Neuron (in vitro differentiated cells): ENCODE measurements at regions not wholly inside any gene's neighbourhood (a gene's known extent, or its start where the extent isn't known, plus 50 kb on each side); places are given as distances from the start of the nearest gene placed in this dataset.
"Not testable (repeated sequence)": the region's sequence is repeated elsewhere in the genome, so short reads cannot be mapped to it uniquely, and the experiment has no call there.

ENCODE experiments used
- H2AFZ ChIP-seq: one replicate; pipeline ENCODE4 v1.6.1; 2013; ENCODE audit warnings: low read depth, mild to moderate bottlenecking, inconsistent platforms, low read length, moderate library complexity
- H3K27me3 ChIP-seq: one replicate; pipeline ENCODE4 v1.6.1; 2013; ENCODE audit warnings: low read length; ENCODE audit not compliant: insufficient read depth
- H3K36me3 ChIP-seq: one replicate; pipeline ENCODE4 v1.6.1; 2013; ENCODE audit warnings: low read length; ENCODE audit not compliant: insufficient read depth
- H3K4me1 ChIP-seq: one replicate; pipeline ENCODE4 v1.6.1; 2013; ENCODE audit warnings: low read length; ENCODE audit not compliant: insufficient read depth
- H3K4me3 ChIP-seq: 2 replicates; pipeline ENCODE4 v1.5.1; 2013; ENCODE audit warnings: mild to moderate bottlenecking, low read length, moderate library complexity
- H3K9me3 ChIP-seq: one replicate; pipeline ENCODE4 v1.6.1; 2013; ENCODE audit warnings: low read length

DNA sequence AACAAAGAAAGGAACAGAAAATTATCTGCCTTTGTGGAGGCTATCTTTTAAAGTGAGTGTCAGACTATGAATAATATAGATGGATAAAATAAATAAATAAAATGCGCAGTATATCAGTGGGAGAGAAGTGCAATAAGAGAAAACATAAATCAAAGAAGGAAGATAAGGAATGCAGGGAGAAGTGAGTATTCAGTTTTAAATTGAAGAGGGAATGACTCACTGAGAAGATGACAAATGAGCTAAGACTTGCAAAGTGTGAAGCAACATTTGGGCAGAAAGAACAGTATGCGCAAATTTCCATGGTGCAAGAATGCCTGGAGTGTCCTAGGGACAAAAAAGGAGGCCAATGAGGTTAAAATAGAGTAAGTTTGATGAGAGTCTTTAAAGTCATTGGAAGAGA lies 1300.1 kb upstream of the ALCAM start:
- H3K36me3 ChIP-seq = no peaks in the 10 kb centered on the region
- H3K4me3 ChIP-seq = no peak overlapping the region
- no peaks in the 10 kb centered on the region for H3K27me3 ChIP-seq
- no peaks in the 10 kb centered on the region for H3K9me3 ChIP-seq
- no peak overlapping the region for H2AFZ ChIP-seq
- H3K4me1 ChIP-seq = peaks cover 2% of the 10 kb centered on the region

- Histone ChIP-seq H3K4me3 (no peak overlapping the region), H3K27me3 (no peaks in the 10 kb centered on the region)
Measured at GRCh38 chr3:104069114-104069513, 1297.6 kb upstream of the ALCAM start.

DNA sequence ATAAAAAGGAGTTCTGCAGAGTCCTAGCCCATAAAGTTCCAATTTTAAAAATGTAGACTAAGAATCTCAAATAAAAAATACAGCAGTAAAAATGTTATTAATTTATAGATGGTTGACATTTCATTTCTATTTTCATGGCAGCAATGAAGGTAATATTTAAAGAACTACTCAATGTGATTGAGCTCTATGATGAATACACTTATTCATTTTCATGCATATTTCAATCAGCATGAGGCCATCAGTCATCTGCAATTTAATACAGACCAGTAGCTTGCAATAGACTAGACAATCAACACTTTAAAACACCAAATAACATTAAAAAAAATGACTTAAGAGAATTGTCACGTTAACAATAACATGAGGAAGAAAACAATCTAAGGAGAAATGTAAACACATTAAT lies 1295.8 kb upstream of the ALCAM start:
- Histone ChIP-seq H3K4me1 (peaks cover 2% of the 10 kb centered on the region), H3K36me3 (no peaks in the 10 kb centered on the region), H2AFZ (no peak overlapping the region), H3K9me3 (no peaks in the 10 kb centered on the region), H3K27me3 (no peaks in the 10 kb centered on the region), H3K4me3 (no peak overlapping the region)

More at GRCh38 chr3:104069114-104069513, 1297.6 kb upstream of the ALCAM start:
- H3K4me1 ChIP-seq = peaks cover 2% of the 10 kb centered on the region
- H3K9me3 ChIP-seq = no peaks in the 10 kb centered on the region
- H2AFZ ChIP-seq = no peak overlapping the region
- no peaks in the 10 kb centered on the region for H3K36me3 ChIP-seq

DNA sequence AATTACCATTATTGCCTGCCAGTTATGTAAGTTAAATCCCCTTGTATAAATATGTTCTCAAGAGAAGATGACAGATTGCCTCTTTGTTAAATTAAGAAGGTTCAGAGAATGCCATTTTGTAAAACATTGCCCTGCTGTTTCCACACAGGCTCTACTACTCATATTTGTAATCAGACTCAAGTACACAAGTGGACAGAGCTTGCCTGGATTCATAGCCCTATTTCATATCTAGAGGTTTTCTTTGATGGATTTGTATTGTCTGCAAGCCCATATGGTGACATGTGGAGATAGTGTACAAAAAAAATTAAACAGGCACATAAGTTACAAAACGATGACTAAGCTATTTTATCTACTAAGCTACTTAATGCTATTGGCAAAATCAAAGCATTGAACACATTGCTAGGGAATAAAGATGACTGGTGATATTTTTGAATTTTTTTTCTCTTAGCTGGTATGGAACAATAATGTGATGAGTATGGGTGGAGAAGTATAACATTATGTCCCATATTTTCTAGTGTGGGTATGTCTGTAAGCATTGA lies 1286.6 kb upstream of the ALCAM start:
- no peaks in the 10 kb centered on the region for H3K36me3 ChIP-seq
- no peaks in the 10 kb centered on the region for H3K4me1 ChIP-seq
- no peaks in the 10 kb centered on the region for H3K27me3 ChIP-seq
- H3K4me3 ChIP-seq = no peak overlapping the region
- H3K9me3 ChIP-seq = no peaks in the 10 kb centered on the region
- H2AFZ ChIP-seq = no peak overlapping the region

DNA sequence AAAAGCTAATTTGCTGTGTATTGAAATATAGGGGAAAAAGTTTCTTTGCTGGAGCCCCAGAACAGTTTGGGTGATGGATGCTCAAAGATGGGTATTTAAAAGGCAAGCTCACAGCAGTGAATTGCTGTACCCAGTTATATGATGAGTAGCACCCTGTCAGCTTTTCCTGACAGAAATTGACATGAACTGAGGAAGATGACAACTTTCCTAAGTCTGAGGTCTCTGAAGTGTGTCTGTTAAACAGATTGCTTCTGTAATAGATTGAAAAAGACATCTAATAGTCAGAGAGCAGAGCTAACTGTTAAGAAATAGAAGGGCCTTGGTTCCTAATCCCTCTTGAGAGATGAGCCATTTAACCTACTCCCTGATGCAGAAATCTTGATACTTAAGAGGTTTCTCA lies 1278.0 kb upstream of the ALCAM start:
- H3K9me3 ChIP-seq = no peaks in the 10 kb centered on the region
- no peaks in the 10 kb centered on the region for H3K27me3 ChIP-seq
- no peaks in the 10 kb centered on the region for H3K36me3 ChIP-seq
- H3K4me1 ChIP-seq = no peaks in the 10 kb centered on the region
- no peak overlapping the region for H2AFZ ChIP-seq
- no peak overlapping the region for H3K4me3 ChIP-seq

GRCh38 chr3:104089987-104090386 lies 1276.7 kb upstream of the ALCAM start:
- H3K27me3 ChIP-seq, H3K4me1 ChIP-seq, H2AFZ ChIP-seq, H3K36me3 ChIP-seq, H3K4me3 ChIP-seq, H3K9me3 ChIP-seq: not testable (repeated sequence)

GRCh38 chr3:104101736-104102135 lies 1265.0 kb upstream of the ALCAM start:
- Histone ChIP-seq H3K4me1 (no peaks in the 10 kb centered on the region), H3K27me3 (no peaks in the 10 kb centered on the region), H3K36me3 (no peaks in the 10 kb centered on the region), H2AFZ (no peak overlapping the region), H3K9me3 (no peaks in the 10 kb centered on the region), H3K4me3 (no peak overlapping the region)

- H3K4me1 ChIP-seq = no peaks in the 10 kb centered on the region
- no peak overlapping the region for H3K4me3 ChIP-seq
- H3K27me3 ChIP-seq = no peaks in the 10 kb centered on the region
- no peaks in the 10 kb centered on the region for H3K36me3 ChIP-seq
- H3K9me3 ChIP-seq = no peaks in the 10 kb centered on the region
- no peak overlapping the region for H2AFZ ChIP-seq
Measured at GRCh38 chr3:104102386-104102785, 1264.3 kb upstream of the ALCAM start.

- H3K36me3 ChIP-seq = no peaks in the 10 kb centered on the region
- H2AFZ ChIP-seq = no peak overlapping the region
- no peaks in the 10 kb centered on the region for H3K9me3 ChIP-seq
- no peaks in the 10 kb centered on the region for H3K27me3 ChIP-seq
- H3K4me3 ChIP-seq = no peak overlapping the region
- no peaks in the 10 kb centered on the region for H3K4me1 ChIP-seq
Measured at GRCh38 chr3:104106276-104106675, 1260.4 kb upstream of the ALCAM start.

DNA sequence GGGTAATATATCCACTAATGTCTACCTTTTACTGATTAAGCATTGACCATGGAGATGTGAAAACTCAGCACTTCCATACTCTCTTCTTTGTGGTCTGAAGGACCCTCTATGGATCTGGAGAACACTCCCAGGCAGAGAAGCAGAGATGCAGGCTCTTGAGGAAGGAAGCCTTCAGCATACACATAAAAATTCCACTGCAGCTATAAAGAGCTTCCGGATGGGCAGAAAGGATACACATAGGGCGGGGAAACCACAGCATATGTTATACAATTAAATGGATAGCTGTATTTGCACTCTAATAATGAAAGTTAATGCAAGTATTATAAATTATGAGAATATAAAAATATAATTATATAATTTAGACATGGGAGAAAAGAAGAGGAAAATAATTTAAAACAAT lies 1258.2 kb upstream of the ALCAM start:
- Histone ChIP-seq H3K4me1 (no peaks in the 10 kb centered on the region), H2AFZ (no peak overlapping the region), H3K4me3 (no peak overlapping the region), H3K27me3 (no peaks in the 10 kb centered on the region), H3K36me3 (no peaks in the 10 kb centered on the region), H3K9me3 (no peaks in the 10 kb centered on the region)

DNA sequence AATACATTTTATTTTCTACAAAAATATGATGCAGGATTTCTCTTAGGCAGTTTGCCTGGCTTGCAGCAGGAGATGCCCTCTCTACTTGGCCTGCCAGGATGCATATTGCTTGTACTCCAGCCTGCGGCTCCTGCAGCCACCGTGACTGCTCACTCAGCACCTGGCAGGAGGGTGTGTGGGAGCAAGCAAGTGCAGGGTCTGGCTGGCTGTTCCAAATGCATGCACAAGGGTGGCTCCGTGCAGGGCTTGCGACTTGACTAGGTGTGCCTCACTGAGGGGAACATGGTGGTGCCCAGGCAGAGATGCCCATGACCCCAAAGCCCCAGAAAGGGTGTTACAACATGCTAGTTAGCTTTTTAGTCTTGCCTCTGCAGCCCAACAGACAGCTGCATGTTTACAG lies 1240.2 kb upstream of the ALCAM start:
- no peaks in the 10 kb centered on the region for H3K9me3 ChIP-seq
- H3K4me3 ChIP-seq = no peak overlapping the region
- H3K27me3 ChIP-seq = no peaks in the 10 kb centered on the region
- no peaks in the 10 kb centered on the region for H3K36me3 ChIP-seq
- no peak overlapping the region for H2AFZ ChIP-seq
- H3K4me1 ChIP-seq = no peaks in the 10 kb centered on the region

GRCh38 chr3:104126864-104127553 lies 1239.7 kb upstream of the ALCAM start:
- no peaks in the 10 kb centered on the region for H3K27me3 ChIP-seq
- H3K9me3 ChIP-seq = no peaks in the 10 kb centered on the region
- H3K4me3 ChIP-seq = no peak overlapping the region
- no peaks in the 10 kb centered on the region for H3K36me3 ChIP-seq
- H2AFZ ChIP-seq = no peak overlapping the region
- no peaks in the 10 kb centered on the region for H3K4me1 ChIP-seq

DNA sequence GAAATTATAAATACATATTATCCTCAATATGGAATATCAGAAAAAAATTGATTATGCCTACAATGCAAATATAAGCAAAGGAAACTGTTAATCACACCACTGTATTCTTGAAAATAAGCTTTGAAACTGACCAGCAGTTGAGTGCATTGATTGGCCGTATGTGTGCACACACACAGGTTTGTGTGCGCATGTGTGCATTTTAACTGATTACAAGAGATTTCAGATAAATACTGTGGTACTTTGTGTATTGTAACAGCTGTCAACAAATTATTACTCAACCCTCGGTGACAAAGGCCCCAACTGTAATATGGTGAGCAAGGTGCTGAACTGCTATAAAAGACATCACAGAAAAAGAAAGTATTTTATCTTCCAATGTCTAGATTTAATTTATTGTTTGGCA lies 1238.9 kb upstream of the ALCAM start:
- Histone ChIP-seq H2AFZ (no peak overlapping the region), H3K36me3 (no peaks in the 10 kb centered on the region), H3K27me3 (no peaks in the 10 kb centered on the region), H3K4me3 (no peak overlapping the region), H3K9me3 (no peaks in the 10 kb centered on the region), H3K4me1 (no peaks in the 10 kb centered on the region)
